ENCODE measurements at regions not wholly inside any gene's neighbourhood (a gene's known extent, or its start where the extent isn't known, plus 50 kb on each side); places are given as distances from the start of the nearest gene placed in this dataset.

GRCh38 chr4:24091639-24092233, 201.9 kb upstream of the PPARGC1A start:
- no TSS peak for BruUV-seq (replicated peaks)
- FAIRE-seq (no peak), DNase-seq (ENCODE audit: low read depth, low spot score) (no peak)
- ChIA-PET POLR2A (no interaction called here), CTCF (no interaction called here)
- Histone ChIP-seq H3K36me3 (ENCODE audit: control insufficient read depth in 2 of 2, extremely low read depth in 1 of 2, insufficient read depth in 2 of 2, low read length in 2 of 2) (no peaks in the 10 kb centered on the region), H3K4me1 (ENCODE audit: control insufficient read depth, extremely low read depth, insufficient read depth, low read length) (no peaks in the 10 kb centered on the region), H3K9me3 (replicated peaks; ENCODE audit: control insufficient read depth, insufficient read depth, low read length) (no peaks in the 10 kb centered on the region), H3K4me3 (replicated peaks in 1 of 3; ENCODE audit: insufficient read depth in 1 of 3, low read depth in 1 of 3, low read length in 3 of 3) (no peak overlapping the region), H3K79me2 (ENCODE audit: control insufficient read depth, insufficient read depth, low read length) (no peaks in the 10 kb centered on the region), H2AFZ (ENCODE audit: low read depth, low read length) (no peak overlapping the region), H4K20me1 (replicated peaks; ENCODE audit: control insufficient read depth, extremely low read depth, insufficient read depth, low read length) (no peaks in the 10 kb centered on the region), H3K9ac (replicated peaks; ENCODE audit: extremely low read depth, insufficient read depth, low read length) (no peak overlapping the region), H3K27me3 (ENCODE audit: control insufficient read depth in 2 of 2, insufficient read depth in 2 of 2, low read length in 2 of 2) (no peaks in the 10 kb centered on the region), H3K27ac (ENCODE audit: insufficient read depth, low read depth, low read length) (no peak overlapping the region), H3K9me1 (replicated peaks; ENCODE audit: control insufficient read depth, extremely low read depth, insufficient read depth, low read length) (no peaks in the 10 kb centered on the region), H3K4me2 (ENCODE audit: insufficient read depth, low read length) (no peak overlapping the region)
- intact Hi-C loops (cut with micrococcal nuclease), result no loop called here
- no peak for TF ChIP-seq JUN (IDR thresholded peaks at IDR 0.05; ENCODE audit: borderline replicate concordance, insufficient read depth, insufficient read length, low read depth)
- no peak for TF ChIP-seq EZH2 (IDR thresholded peaks at IDR 0.05; ENCODE audit: borderline replicate concordance, low read depth, low read length, severe bottlenecking)
- TF ChIP-seq MYC (IDR thresholded peaks at IDR 0.05; ENCODE audit: low read depth, low read length), result no peak
- dilution Hi-C loops (cut with MboI; ENCODE audit: extremely low pct_ligation_motif_present, low sequenced_read_pairs), result no loop called here

- Histone ChIP-seq H3K27ac (ENCODE audit: insufficient read depth, low read depth, low read length) (no peak overlapping the region), H2AFZ (ENCODE audit: low read depth, low read length) (no peak overlapping the region), H4K20me1 (replicated peaks; ENCODE audit: control insufficient read depth, extremely low read depth, insufficient read depth, low read length) (no peaks in the 10 kb centered on the region), H3K9me3 (replicated peaks; ENCODE audit: control insufficient read depth, insufficient read depth, low read length) (peaks cover 2% of the 10 kb centered on the region), H3K36me3 (ENCODE audit: control insufficient read depth in 2 of 2, extremely low read depth in 1 of 2, insufficient read depth in 2 of 2, low read length in 2 of 2) (no peaks in the 10 kb centered on the region), H3K9me1 (replicated peaks; ENCODE audit: control insufficient read depth, extremely low read depth, insufficient read depth, low read length) (no peaks in the 10 kb centered on the region), H3K4me2 (ENCODE audit: insufficient read depth, low read length) (no peak overlapping the region), H3K4me1 (ENCODE audit: control insufficient read depth, extremely low read depth, insufficient read depth, low read length) (no peaks in the 10 kb centered on the region), H3K4me3 (replicated peaks in 1 of 3; ENCODE audit: insufficient read depth in 1 of 3, low read depth in 1 of 3, low read length in 3 of 3) (no peak overlapping the region), H3K9ac (replicated peaks; ENCODE audit: extremely low read depth, insufficient read depth, low read length) (no peak overlapping the region), H3K79me2 (ENCODE audit: control insufficient read depth, insufficient read depth, low read length) (no peaks in the 10 kb centered on the region), H3K27me3 (ENCODE audit: control insufficient read depth in 2 of 2, insufficient read depth in 2 of 2, low read length in 2 of 2) (no peaks in the 10 kb centered on the region)
- intact Hi-C loops (cut with micrococcal nuclease) (no loop called here), dilution Hi-C loops (cut with MboI; ENCODE audit: extremely low pct_ligation_motif_present, low sequenced_read_pairs) (no loop called here)
- no TSS peak for BruUV-seq (replicated peaks)
- ChIA-PET CTCF (no interaction called here), POLR2A (no interaction called here)
- FAIRE-seq, result no peak
- no peak for TF ChIP-seq JUN (IDR thresholded peaks at IDR 0.05; ENCODE audit: borderline replicate concordance, insufficient read depth, insufficient read length, low read depth)
- TF ChIP-seq GATA2 (IDR thresholded peaks at IDR 0.05; ENCODE audit: insufficient read depth, insufficient read length, low read depth, low read length), result no peak
- no peak for TF ChIP-seq FOS (IDR thresholded peaks at IDR 0.05; ENCODE audit: borderline replicate concordance, insufficient read depth, low read length)
- TF ChIP-seq POLR2A (IDR thresholded peaks at IDR 0.05; ENCODE audit: low read depth, low read length), result no peak
- no peak for TF ChIP-seq MYC (IDR thresholded peaks at IDR 0.05; ENCODE audit: low read depth, low read length)
- TF ChIP-seq POLR2AphosphoS5 (IDR thresholded peaks at IDR 0.05; ENCODE audit: insufficient read depth, low read depth, low read length), result no peak
- TF ChIP-seq CTCF (IDR thresholded peaks at IDR 0.05; ENCODE audit: extremely low read depth in 1 of 2, insufficient read depth in 1 of 2, low read depth in 1 of 2, low read length in 2 of 2), result no peak
- TF ChIP-seq EZH2 (IDR thresholded peaks at IDR 0.05; ENCODE audit: borderline replicate concordance, low read depth, low read length, severe bottlenecking), result no peak
- no peak for TF ChIP-seq MAX (IDR thresholded peaks at IDR 0.05; ENCODE audit: insufficient read depth, insufficient read length)
- no peak for DNase-seq (ENCODE audit: low read depth, low spot score)
Observed at GRCh38 chr4:24089851-24090534, 200.1 kb upstream of the PPARGC1A start.

Data from endothelial cell of umbilical vein (primary cell).